NCI-H146 treated with DMSO at 0.1 percent for 48 hours (cell line): ENCODE measurements at regions not wholly inside any gene's neighbourhood (a gene's known extent, or its start where the extent isn't known, plus 50 kb on each side); places are given as distances from the start of the nearest gene placed in this dataset.

Experiments
- DNase-seq: peaks from one replicate; lab custom pipeline; 2025; ENCODE audit not compliant: unreplicated experiment; lab: John Stamatoyannopoulos, UW

- DNase-seq: no peak
Measured at GRCh38 chr10:131519723-131520605, 208.4 kb upstream of the TCERG1L start.

- DNase-seq: no peak
Measured at GRCh38 chr10:131531265-131532190, 220.0 kb upstream of the TCERG1L start.

DNA sequence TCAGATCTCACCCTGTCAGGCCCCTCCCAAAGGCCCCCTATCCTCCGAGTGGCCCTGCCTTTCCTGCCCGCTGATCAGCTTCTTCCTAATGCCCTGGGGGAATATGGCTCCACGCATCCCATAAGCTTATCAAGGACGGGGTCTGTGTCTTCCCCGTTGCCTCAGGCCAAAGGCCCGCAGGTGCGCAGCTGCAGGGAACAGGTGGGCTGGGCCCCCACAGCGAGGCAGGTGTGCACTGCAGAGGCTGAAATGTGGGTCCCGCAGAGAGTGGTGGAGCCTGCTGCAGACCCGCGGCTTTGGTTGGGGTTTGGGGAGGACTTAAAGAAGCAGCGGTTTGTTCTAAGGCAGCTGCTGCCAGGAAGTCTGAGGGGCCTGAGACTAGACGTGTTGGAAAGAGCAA lies 220.8 kb upstream of the TCERG1L start:
- peak; percentile 2 for DNase-seq

GRCh38 chr10:131532745-131533341 lies 221.3 kb upstream of the TCERG1L start:
- DNase-seq: no peak

DNA sequence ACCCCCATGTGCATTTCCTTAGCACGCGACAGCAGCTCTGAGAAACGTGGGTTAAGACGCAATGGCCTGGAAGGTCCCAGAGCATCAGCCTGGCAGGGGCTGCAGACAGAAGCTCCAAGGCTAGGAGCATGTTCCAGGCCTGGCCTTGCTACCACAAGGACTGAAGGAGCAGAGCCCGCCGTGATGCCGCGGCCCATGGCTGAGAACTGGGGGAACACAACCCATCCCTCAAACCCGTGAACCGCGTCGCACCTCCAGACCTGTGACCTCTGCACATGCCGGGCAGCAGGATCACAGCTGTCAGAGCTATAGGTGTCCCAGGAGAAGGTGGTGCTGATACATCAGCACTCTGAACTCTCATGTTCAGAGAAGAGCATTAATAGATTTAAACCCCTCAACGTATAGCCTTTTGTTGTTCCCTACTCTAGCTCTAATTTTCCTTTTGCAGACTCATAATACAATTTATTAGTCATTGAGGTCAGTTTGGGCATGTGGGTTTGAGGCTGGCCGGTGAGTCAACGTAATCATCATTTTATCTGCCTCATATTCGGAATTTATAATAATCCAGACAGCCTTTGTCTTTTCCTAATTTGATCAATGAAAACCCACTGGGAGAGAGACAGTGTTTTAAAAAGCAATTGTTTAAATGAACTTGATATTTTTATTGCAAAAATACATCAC lies 222.5 kb upstream of the TCERG1L start:
- no peak for DNase-seq

DNA sequence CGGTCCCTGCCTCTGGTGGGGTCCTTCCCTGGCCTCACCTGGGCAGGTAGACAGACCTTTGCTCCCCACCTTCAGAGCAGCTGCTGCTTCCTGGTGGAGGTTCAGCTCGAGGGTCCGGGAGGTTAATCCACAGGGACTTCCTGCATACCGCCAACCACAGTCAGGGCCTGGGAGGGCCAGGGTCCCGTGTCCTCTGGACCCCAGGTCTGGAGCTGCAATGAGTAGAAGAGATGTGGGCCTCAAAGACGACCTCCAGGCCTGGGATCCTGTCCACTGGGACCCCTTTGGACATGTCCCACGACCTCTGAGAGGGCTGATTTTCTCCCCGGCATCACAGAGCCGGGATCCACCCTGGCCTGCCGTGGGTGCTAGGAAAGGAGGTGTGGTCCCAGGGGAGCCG lies 223.3 kb upstream of the TCERG1L start:
- no peak for DNase-seq

GRCh38 chr10:131536676-131537075 lies 225.2 kb upstream of the TCERG1L start:
- DNase-seq: no peak

GRCh38 chr10:131537281-131537680 lies 225.8 kb upstream of the TCERG1L start:
- DNase-seq: no peak

- no peak for DNase-seq
Measured at GRCh38 chr10:131544495-131544894, 233.0 kb upstream of the TCERG1L start.

GRCh38 chr10:131546086-131546810 lies 234.7 kb upstream of the TCERG1L start:
- no peak for DNase-seq

GRCh38 chr10:131547129-131547799 lies 235.7 kb upstream of the TCERG1L start:
- DNase-seq: no peak

DNA sequence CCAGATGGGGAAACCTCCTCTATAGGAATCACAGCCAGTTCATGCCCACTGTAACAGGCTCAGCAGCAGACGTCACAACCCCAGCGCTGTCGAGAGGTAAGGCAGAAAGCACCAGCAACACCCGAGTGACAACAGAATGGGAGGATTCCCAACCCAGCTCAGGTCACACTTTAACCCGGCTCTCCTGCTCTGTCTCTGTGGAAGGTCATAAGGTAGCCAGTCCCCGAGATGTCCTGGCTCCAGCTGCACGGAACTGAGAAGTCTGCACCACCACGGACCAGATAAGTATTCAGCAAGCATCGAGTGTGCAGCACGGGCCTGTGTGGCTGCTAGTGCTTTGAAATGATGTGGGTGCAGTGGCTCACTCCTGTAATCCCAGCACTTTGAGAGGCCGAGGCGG lies 236.7 kb upstream of the TCERG1L start:
- no peak for DNase-seq

DNA sequence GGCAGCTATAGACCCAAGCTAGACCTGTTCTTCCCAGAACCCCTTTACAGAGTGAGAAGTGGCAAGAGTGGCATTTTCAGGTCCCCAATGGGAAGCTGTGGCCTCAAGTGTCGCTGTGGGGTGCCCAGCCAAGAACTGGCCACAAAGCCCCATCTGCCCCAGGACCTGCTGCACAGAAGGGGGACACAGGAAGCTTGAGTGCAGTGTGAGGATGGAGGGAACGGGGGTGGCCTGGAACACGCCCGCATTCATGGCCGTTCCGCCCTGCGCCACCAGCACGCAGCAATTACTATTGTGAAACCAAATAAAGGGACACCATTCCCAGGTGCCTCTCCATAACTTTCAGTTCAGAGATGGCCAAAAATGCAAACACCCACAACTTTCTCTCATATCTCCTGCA lies 237.6 kb upstream of the TCERG1L start:
- DNase-seq: no peak

GRCh38 chr10:131553121-131553520 lies 241.6 kb upstream of the TCERG1L start:
- no peak for DNase-seq

DNA sequence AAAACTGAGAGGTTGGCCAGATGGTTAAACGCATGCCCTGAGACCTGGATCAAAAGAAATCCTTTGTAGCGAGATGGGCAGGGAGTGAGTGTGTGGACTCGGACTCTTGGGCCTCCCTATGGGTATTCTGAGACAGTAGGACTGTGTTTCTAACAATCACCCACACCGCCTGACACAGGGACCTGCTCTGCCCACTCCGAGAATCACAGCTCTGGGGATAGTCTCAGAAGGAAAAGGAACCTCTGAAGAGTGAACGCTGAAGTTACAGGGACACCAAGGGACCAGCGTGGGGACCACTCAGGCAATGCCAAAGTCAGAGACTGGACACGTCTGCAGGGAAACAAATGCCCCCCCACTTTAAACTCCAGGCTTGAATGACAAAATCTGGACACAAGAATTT lies 242.1 kb upstream of the TCERG1L start:
- no peak for DNase-seq

DNA sequence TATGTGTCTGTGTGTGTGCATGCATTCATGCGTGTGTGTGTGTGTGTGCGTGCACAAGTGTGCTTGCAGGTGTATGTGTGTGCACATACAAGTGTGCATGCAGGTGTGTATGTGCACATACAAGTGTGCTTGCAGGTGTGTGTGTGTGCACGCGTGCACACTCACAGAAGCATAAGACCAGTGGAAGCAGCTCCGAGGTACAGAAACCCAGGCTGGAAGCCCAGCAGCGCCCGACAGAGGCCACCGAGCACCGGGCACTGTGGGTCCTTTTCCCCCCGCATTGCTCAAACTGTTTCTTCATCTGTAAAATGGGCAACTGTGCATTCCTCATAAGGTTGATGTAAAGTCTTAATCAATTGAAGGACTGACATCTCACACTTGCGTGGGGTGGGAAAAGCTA lies 243.3 kb upstream of the TCERG1L start:
- no peak for DNase-seq

GRCh38 chr10:131555406-131555805 lies 243.9 kb upstream of the TCERG1L start:
- no peak for DNase-seq

DNA sequence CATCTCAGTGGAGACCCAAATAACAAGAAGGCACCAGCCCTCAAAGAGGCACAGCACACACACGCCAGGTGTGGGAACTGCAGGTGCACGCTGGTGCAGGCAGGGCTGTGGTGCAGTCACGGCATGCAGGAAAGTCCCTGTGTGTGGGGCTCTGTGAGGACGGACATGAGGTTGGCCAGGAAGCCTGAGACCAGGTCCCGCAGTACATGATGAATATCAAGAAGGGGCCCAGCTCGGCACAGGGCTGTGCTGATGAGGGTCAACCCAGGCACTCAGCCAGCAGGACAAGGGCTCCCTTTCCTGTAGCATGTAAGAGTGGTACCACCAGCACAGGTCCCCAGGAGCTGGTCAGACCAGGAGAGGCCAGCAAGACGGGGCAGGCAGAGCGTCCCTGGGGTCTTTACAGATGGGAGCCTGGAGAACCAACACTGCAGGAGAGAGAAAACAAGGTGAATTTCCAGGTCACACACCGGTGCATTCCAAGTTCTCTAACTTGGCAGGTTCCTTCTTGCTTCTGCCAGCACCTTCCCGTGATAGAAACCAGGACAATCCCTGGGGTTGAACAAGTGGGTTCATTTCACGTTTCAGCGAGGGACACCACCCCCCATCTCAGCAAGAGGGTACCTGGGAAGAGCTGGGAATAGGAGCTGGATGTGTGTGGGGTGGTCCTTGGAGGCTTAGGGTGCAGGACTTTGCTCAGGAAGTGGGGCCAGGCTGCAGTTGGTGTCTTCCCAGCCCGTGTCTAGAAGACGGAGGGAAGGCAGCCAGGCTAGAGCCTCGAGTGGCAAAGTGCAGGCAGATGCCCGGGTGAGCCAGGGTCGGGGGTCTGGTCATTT lies 244.8 kb upstream of the TCERG1L start:
- no peak for DNase-seq
